COLO668 (cell line): ENCODE measurements at regions not wholly inside any gene's neighbourhood (a gene's known extent, or its start where the extent isn't known, plus 50 kb on each side); places are given as distances from the start of the nearest gene placed in this dataset.
"Not testable (repeated sequence)": the region's sequence is repeated elsewhere in the genome, so short reads cannot be mapped to it uniquely, and the experiment has no call there.

Experiments used
- DNase-seq: peaks from one replicate; lab custom pipeline; 2025; ENCODE audit not compliant: unreplicated experiment; lab: John Stamatoyannopoulos, UW

DNA sequence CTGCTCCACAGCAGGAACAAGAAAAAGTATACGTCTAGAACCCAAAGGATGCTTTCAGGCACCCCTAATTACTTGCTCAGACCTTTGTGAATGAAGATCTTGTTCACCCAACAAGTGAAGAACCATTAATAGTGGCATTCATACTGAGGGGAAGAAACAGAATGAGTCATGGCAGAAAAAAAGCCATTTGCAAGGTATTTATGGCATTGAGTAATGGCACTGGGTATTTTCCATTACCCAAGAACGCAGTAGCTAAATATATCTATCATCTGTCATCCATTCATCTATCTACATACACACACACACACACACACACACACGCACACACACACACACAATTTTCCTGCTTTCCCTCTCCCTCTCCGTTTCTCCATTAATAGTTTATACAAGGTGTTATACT, 56.4 kb upstream of the XIRP2 start:
- no peak for DNase-seq

DNA sequence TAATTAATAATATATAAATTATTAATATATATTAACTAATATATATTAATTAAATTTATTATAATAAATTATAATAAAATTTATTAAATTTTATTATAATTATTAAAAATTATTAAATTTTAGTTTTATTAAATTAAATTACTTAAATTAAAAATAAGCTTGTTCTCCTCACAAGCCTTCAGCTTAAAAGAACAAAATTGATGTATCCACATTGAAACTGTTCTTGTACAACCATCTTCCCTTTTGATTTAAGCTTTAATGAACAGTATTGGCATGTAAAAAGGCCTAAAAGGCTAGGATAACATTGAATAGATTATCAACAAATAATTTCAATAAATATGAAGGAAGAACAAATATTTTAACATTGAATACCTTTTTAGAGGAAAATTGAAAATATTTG, 62.4 kb upstream of the XIRP2 start:
- DNase-seq: no peak

DNA sequence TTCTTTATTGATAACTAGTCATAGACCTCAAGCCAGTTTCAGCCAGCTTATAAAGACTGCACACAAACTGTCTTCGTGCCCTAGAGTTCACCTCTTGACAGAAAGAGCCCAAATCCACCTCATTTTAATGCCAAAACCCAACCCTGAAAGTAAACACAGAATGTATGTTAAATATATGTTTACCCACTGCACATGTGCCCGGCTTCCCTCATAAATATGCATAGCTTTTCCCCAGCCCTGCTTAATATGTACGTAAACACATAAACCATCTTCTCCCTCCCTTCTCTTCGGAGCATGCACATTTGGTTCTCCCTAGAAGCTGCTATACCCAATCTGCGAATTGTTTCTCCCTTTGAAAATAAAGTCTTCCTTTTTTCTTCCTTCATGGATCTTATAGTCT, 73.9 kb upstream of the XIRP2 start:
- no peak for DNase-seq

DNA sequence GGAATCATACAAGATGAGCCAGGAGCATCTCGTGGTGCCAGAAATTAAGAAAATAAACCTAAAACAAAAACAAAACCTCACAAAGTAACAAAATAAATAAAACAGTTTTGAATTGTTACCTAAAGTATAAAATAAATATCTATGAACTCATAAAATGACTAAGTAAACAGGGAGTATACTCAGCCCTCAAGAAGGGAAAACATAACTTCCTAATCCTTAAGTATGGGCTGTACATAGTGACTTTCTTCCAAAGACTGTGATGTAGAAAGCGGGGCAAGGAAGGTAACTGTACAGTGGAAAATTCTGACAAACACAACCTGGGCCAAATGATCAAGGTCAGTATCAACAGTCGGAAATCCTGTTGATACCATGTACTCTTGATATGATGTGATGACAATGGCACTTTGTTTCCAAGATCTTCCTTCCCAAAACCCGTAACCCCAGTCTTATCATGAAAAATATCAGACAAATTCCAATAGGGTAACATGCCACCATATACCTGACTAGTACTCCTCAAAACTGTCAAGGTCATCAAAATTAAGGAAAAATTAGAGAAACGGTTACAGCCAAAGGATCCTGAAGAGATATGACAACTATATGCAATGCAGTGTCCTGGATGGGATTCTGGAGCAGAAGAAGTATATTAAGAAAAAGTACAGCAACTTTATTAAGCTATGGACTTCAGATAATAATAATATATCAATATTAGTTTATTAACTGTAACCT, 76.0 kb upstream of the XIRP2 start:
- no peak for DNase-seq

DNA sequence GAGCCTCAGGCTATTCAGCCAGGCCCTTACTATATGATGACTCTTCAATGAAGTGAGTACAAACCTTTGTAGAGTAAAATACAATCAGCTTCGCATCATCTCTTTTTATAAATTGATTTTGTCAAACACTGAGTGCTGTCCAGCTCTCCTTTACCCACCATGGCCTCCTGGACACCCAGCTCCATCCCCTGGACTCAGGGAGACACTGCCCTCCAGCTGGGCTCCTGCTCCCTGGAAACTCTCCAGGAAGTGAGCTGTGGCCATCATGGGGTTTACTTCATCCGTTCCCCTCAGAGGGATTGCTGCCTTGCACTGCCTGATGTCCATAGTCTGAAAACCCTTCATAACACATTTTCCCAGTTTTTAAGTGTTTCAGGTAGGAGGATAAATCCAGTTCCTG, 82.5 kb upstream of the XIRP2 start:
- peak; percentile 34 for DNase-seq

DNA sequence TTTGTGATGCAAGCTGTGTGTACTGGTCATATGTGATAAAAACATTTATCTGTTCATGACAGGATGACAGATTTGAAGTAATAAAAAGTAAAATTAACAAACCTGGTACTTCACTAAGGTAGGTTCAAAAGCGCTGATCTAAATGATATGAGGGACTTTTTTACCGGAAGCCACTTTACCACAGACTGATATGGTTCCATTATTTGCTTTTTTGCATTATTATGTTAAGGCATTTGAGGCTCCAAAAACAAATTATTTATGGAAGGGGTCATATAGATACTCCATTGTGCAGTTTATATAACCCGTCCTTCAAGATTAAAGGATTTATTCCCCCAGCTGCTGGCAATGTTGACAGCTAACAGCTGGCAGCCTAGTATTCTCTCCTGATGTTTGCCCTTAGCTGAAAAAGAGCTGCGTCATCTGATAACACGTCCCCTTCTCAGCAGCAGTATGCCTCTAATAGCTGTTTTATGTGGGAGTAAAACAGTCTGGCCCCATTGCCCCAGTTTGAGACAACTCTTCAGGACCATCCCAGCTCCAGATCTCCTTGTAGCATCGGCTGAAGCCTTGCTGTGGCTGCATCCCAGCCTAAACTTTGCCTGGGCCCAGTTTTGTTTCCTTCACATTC, 84.8 kb upstream of the XIRP2 start:
- peak; percentile 48 for DNase-seq

DNA sequence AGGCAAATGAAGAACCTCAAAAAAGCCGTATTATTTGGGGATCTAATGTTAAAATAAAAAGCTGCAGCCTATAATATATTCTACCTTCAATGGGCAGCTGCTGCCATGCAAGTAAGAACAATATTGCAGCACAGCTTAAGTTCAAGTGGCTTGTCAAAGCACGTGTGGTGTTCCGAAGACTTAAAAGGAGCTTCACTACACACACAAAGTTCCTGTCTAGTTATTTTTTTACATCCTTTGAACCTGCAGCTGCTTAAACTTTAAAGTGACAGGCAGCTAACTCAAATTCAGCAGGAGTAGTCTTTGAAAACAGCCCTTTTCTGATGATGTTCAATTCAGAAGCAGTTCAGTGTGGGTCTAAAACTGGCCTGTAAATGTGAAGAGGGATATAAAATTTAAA, 85.8 kb upstream of the XIRP2 start:
- DNase-seq: no peak

DNA sequence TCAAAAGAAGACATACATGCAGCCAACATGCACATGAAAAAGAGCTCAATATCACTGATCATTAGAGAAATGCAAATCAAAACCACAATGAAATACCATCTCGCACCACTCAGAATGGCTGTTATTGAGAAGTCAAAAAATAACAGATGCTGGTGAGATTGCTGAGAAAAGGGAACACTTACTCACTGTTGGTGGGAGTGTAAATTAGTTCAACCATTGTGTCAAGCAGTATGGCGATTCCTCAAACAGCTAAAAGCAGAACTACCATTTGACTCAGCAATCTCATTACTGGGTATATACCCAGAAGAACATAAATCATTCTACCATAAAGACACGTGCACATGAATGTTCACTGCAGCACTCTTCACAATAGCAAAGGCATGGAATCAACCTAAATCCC, 95.5 kb upstream of the XIRP2 start:
- DNase-seq: no peak

DNA sequence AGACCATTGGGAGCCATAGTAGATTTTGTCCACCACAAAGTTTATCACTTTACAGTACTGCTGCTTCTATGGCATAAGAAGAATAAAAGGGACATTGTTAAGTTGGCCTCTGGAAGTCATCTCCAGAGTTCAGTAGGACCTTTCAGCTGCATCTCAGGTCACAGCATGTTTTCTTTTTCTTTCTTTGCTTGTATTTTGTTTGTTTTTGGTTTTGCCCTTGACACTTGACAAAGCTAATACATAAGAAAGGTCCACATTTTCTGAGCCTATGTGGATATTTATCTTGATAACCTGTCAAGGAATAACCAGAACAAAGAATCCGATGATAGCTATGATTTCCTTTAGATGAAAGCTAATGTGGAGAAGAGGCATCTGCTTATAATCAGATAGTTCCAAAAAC, 101.6 kb upstream of the XIRP2 start:
- no peak for DNase-seq

DNA sequence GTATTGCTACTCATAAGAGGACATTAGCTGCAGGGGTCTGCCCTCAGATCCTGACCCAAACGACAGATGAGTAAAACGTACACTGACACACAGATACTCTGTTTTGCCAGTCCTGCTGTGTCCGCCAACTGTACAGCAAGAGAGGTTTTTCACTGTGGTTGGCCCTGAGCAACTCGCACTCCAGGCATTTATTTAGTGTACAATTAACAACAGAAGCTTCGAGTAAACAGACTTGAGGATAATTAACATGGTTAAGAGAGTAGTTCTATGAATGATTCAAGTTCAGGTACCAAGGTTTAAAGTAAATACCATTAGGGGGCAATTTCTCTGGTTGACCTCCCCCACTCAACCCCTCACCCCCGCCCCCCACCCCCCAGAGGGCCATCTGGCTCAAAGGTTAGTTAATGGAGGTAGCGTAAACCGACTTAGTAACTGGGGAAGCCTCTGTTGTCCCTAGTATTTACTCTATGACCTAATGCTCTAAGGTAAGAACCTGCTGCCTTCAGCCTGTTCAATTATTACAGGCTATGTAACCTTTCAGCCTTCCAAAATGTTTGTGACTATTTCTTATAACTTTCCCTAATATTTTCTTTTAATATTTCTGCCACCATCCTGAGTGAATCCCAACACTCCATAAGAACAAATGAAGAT, 103.9 kb upstream of the XIRP2 start:
- peak; percentile 63 for DNase-seq

DNA sequence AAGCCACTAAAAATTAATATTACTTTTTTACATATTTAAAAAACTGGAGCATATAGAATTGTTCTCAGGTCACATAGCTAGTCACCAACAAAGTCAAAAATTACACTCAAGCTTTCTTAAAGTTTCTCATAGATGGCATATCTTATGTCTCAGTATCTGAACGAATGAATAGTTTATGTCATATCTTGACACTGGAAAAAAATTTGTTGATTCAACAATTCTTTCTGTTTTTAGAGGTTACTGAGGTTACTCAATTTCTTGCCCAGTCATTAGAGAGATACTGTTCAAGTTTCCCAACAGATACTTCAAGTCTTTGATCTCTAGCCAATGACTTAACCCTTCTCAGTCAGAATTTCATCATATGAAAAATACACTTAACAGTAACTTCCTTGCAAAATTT, 113.1 kb upstream of the XIRP2 start:
- no peak for DNase-seq

DNA sequence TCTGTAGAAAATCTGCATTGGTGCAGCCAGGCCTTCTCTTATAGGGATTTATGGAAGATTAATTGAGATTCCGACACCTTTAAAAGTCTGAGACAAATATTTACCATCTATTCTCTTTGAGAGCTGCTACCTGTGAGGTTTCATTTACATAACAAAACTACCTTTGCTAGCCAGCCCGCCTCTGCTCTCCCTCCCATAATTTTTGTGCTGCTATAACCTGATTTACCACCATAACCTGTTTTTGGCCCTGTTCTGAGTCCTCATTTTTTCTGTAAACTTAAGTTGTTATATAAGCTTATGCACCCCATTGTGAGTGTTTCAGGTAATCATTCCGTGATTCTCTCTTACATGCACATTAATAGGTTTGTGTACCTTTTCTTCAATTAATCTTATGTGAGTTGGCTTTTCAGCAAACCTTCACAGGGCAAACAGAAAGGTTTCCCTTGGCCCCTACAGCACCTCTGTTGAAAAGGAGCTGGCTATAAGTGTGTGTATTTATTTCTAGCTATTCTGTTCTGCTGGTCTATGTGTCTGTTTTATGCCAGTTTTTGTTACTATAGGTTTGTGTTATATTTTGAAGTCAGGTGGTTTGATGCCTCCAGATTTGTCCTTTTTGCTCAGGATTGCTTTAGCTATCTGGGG, 114.9 kb upstream of the XIRP2 start:
- no peak for DNase-seq

DNA sequence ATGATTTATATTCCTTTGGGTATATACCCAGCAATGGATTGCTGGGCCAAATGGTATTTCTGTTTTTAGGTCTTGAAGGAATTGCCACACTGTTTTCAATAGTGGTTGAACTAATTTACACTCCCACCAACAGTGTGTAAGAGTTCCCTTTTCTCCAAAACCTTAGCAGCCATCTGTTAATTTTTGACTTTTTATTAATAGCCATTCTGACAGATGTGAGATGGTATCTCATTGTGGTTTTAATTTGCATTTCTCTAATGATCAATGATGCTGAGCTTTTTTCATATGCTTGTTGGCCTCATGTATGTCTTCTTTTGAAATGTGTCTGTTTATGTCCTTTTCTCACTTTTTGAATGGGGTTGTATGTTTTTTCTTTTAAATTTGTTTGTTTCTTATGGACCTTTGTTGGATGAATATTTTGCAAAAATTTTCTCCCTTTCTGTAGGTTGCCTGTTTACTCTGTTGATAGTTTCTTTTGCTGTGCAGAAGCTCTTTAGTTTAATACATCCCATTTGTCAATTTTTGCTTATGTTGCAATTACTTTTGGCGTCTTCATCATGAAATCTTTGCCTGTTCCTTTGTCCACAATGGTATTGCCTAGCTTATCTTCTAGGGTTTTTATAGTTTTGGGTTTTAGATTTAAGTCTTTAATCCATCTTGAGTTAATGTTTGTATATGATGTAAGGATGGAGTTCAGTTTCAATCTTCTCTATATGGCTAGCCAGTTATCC, 119.7 kb upstream of the XIRP2 start:
- no peak for DNase-seq

DNA sequence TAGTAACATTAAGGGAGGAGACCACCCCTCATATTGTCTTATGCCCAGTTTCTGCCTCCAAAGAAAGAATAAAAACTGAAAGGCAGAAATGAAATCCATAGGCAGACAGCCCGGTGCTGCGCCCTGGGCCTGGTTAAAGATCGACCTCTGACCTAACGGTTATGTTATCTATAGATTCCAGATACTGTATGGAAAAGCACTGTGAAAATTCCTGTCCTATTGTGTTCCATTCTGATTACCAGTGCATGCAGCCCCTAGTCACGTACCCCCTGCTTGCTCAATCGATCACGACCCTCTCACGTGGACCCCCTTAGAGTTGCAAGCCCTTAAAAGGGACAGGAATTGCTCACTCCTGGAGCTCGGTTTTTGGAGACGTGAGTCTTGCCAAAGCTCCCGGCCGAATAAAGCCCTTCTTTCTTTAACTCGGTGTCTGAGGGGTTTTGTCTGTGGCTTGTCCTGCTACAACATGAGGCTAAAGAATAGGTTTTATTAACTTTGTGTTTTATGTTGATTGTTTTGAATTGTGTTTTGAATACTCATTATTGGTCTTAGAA, 121.4 kb upstream of the XIRP2 start:
- not testable (repeated sequence) for DNase-seq

DNA sequence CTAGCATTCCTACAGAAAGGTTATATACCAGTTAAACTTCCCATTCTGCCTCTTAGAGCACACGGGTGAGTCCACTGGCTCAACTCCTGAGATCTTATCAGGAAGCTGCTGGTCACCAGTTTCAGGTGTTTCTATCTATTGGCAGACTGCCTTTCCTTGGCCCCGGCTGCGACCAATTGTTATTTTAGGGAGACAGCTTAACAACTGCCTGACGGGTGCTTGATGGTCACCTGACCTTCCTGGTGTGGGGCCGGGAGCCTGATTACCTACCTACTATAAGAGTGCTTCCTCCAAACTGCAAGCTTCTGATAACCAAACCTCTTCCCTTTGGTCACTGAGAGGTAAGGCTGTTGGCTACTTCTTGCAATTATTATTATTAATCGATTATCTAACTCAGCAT, 122.1 kb upstream of the XIRP2 start:
- DNase-seq: no peak

DNA sequence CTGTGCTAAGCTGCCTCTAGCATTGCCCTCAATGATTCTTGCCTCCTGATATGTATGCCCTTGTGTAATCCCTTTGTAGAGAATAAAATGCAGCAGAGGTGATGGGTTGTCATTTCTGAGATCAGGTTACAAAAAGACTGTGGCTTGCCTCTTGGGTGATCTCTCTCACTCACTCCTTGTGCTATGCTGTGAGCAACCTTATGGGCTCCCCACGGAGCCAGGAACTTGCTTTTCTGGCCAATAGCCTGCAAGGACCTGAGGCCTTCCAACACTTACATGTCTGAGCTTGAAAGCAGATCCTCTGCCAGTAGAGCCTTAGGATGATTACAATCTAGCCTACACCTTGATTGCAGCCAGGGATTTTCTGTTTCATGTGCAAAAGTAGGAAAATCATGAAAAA, 123.1 kb upstream of the XIRP2 start:
- no peak for DNase-seq

DNA sequence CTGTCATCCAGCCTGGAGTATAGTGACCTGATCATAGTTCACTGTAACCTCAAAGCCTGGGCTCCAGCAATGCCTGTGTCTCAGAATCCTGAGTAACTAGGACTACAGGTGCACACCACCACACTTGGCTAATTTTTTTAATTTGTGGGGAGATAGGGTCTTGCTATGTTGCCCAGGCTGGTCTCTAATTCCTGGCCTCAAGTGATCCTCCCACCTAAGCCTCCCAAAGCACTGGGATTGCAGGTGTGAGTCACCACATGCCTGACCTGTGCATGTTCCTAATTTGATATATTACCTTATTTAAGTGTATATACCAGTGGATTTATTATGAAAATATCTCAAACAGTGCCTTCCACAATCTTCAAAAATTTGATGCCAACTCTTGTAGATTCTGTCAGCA, 123.6 kb upstream of the XIRP2 start:
- DNase-seq: no peak

DNA sequence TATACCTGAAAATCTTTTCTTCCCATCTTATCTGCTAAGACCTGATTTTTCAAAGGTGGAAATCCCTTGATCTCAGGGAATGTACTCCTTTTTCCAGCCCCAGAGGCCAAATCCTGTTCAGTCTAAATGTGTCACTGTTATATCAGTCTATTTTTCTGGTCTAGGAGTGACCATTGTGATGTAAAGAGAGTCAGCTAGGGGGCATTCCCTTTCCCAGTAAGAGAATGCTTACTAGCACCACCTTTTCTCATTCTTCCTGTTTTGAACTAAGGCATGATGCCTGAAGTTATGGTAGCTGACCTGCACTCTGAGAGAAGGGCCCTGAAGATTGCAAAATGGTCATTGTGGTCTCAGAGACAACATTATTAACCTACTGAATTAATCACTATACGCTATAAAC, 124.1 kb upstream of the XIRP2 start:
- DNase-seq: no peak

DNA sequence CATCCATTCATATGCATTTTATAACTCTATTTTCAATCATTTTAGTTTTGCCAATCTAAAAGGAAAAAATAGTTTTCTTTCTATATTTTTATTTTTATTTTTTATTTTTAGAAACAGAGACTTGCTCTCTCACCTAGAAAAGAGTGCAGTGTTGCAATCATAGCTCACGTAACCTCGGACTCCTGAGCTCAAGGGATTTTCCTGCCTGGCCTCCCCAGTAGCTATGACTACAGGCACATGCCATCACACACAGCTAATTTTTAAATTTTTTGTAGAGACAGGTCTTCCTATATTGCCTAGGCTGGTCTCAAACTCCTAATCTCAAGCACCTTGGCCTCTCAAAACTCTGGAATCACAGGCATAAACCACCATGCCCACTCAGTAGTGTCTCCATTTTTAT, 125.5 kb upstream of the XIRP2 start:
- DNase-seq: no peak

DNA sequence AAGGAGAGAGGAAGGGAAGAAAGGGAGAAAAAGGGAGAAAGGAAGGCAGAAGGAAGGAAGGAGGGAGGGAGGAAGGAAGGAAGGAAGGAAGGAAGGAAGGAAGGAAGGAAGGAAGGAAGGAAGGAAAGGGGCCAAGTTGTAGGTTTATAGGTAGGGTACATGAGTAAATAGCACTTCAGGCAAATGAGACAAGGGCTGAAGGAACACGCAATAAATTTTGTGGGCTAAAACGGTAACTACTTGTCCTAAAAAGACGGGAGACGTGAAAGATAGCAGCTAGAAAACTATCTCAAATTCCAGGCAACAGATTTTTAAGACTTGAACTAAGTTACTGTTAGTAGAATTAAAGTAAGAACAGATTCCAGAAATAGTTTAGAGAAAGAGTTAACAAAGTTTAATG, 129.3 kb upstream of the XIRP2 start:
- no peak for DNase-seq

DNA sequence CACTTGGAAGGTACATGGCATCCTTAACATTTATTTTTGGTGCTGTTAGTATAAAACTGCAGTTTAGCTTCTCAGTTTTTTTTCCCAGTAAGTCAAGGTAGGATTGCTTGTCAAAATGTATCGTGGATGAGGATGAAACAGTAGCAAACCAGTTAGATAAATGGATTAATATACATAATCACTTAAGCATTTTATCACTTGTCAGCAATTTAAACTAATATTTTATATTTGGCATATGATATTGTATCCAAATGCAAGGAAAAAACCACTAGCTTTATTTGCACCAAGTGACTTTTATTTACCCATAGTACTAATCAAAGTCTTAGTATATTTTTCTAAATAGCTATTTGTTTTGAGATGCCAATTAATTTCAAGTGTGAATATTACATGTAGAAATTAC, 137.7 kb upstream of the XIRP2 start:
- no peak for DNase-seq
